Liver (tissue), 7 donors: ENCODE measurements at regions not wholly inside any gene's neighbourhood (a gene's known extent, or its start where the extent isn't known, plus 50 kb on each side); places are given as distances from the start of the nearest gene placed in this dataset.
"Not testable (repeated sequence)": the region's sequence is repeated elsewhere in the genome, so short reads cannot be mapped to it uniquely, and the experiment has no call there.

Source experiments
- DNase-seq: peaks from one replicate; pipeline ENCODE4 v3.0.0-alpha.2; 2017; ENCODE audit warnings: low spot score
- H3K27ac ChIP-seq, 2 donors: one replicate each; pipeline ENCODE4 v1.7.0; 2013; ENCODE audit warnings: inconsistent platforms in 2 of 2, low read length in 2 of 2, control low read depth in 1 of 2, low read depth in 1 of 2, mild to moderate bottlenecking in 1 of 2
- H3K27me3 ChIP-seq, 4 donors: one replicate each; pipeline versions ENCODE4 v1.6.1 to v1.7.0; 2013; ENCODE audit warnings: low read length in 3 of 4, inconsistent platforms in 1 of 4, mild to moderate bottlenecking in 1 of 4, moderate library complexity in 1 of 4; ENCODE audit not compliant: control insufficient read depth in 4 of 4, insufficient read depth in 4 of 4
- H3K36me3 ChIP-seq, 4 donors: one replicate each; pipeline versions ENCODE4 v1.6.1 to v1.7.0; 2013; ENCODE audit warnings: low read length in 3 of 4, mild to moderate bottlenecking in 3 of 4, low read depth in 1 of 4, moderate library complexity in 1 of 4; ENCODE audit not compliant: control insufficient read depth in 4 of 4, insufficient read depth in 3 of 4
- H3K4me1 ChIP-seq, 4 donors: one replicate each; pipeline versions ENCODE4 v1.6.1 to v1.7.0; 2013; ENCODE audit warnings: low read length in 3 of 4, mild to moderate bottlenecking in 3 of 4, moderate library complexity in 1 of 4; ENCODE audit not compliant: control insufficient read depth in 4 of 4, insufficient read depth in 4 of 4
- H3K4me3 ChIP-seq, 3 donors: one replicate each; pipeline versions ENCODE4 v1.6.1 to v1.7.0; 2013; ENCODE audit warnings: low read length in 3 of 3, control low read depth in 1 of 3, low read depth in 1 of 3, mild to moderate bottlenecking in 1 of 3
- H3K9ac ChIP-seq, 2 donors: one replicate each; pipeline ENCODE4 v1.7.0; 2013; ENCODE audit warnings: low read length in 2 of 2, mild to moderate bottlenecking in 2 of 2, moderate library complexity in 2 of 2, control low read depth in 1 of 2, low read depth in 1 of 2
- H3K9me3 ChIP-seq, 4 donors: one replicate each; pipeline versions ENCODE4 v1.6.1 to v1.7.0; 2013; ENCODE audit warnings: low read length in 3 of 4; ENCODE audit not compliant: control insufficient read depth in 4 of 4
- WGBS: extraction: QIAGEN DNeasy Blood & Tissue Kit; methylation state at CpG from one replicate; pipeline ENCODE4 v1.1.7; 2013; 5-methylcytosine and 5-hydroxymethylcytosine counted together
- TF ChIP-seq, protein P1 (sequence below): fragments of 150-350 bp; IDR thresholded peaks from 2 replicates; pipeline ENCODE4 v1.5.1; 2017; ENCODE audit warnings: improper control_type of control experiment, low read depth, low read length; ENCODE audit not compliant: missing input control
- donor health status: healthy.
- donor health status: healthy.
- donor health status: healthy.
- donor health status: healthy.

DNA sequence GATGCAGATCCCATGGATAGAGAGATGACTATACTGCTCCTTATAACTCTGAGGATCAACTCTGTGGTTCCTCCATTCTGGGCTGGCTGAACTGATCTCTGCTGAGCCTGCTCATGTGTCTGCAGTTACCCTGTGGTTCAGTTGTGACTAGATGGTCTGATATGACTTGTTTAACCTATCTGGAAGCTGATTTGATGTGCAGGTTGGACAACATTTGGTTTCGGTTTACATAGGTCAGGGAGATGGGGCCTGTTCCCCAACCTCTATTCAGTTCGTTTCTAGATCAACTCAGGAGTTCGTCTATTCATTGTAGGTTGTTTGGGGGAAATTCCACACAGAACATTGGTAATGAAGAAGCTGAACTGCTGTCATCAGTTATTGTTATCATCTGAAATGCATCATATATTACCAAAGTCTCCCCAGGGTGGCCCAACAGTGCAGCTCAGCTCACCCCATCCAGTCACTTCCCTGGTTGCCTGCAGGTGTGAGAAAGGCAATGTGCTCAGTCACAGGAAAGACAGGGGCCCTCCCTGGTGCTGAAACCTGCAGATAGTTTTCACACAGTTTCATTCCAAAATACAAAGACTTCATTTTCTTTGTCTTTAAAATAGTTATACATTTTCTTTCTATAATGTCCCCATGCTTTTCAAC, 415.0 kb downstream of the RPIA start:
- not testable (repeated sequence) for H3K9ac ChIP-seq, H3K27me3 ChIP-seq, DNase-seq, H3K27ac ChIP-seq, H3K36me3 ChIP-seq, H3K9me3 ChIP-seq, H3K4me1 ChIP-seq, H3K4me3 ChIP-seq
- WGBS, result 63% methylated on average over 2 of the region's 3 CpGs

DNA sequence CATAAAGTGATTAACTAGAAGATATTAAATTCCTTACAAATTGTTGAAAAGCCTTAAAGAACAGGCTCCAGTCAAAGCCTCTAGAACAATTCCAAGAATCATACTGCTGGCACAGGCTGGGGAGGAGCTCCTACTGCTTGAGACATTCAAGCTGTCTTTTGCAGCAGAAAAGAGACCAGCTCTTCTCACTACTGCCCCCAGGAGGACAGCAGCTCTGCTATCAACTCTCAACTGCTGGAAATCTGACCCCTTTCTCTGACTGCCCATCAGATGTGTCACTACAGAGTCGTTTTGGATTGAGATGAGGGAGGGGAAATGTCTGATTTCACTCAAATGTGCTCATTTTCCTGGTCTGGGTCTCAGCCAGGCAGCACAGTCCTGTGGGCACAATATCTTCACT, 421.0 kb downstream of the RPIA start:
- not testable (repeated sequence) for H3K4me1 ChIP-seq, H3K27ac ChIP-seq, DNase-seq, H3K9ac ChIP-seq, H3K4me3 ChIP-seq, H3K27me3 ChIP-seq, H3K36me3 ChIP-seq, H3K9me3 ChIP-seq
- WGBS, result 2% methylated on average over 1 of the region's 1 CpG
- TF ChIP-seq, protein P1, sequence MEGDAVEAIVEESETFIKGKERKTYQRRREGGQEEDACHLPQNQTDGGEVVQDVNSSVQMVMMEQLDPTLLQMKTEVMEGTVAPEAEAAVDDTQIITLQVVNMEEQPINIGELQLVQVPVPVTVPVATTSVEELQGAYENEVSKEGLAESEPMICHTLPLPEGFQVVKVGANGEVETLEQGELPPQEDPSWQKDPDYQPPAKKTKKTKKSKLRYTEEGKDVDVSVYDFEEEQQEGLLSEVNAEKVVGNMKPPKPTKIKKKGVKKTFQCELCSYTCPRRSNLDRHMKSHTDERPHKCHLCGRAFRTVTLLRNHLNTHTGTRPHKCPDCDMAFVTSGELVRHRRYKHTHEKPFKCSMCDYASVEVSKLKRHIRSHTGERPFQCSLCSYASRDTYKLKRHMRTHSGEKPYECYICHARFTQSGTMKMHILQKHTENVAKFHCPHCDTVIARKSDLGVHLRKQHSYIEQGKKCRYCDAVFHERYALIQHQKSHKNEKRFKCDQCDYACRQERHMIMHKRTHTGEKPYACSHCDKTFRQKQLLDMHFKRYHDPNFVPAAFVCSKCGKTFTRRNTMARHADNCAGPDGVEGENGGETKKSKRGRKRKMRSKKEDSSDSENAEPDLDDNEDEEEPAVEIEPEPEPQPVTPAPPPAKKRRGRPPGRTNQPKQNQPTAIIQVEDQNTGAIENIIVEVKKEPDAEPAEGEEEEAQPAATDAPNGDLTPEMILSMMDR, result peak; percentile 11

DNA sequence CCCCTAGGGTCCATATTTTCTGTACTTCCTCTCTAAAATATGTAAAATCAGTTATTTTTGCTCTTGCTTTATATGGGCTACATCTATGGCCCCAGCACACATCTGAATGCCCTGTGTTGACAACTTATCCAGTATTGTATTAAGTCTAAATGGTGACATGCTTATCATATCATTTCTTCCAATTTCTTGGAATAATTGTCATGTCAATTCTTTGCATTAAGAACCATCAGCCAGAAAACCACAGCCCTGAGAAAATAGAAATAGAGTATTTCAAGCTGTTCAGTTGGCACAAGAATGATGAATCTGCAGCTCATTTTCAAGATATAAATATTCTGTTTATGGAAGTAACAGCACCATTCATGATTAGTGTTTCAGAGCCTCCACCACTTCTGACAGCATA, 421.8 kb downstream of the RPIA start:
- not testable (repeated sequence) for H3K36me3 ChIP-seq, H3K9me3 ChIP-seq, DNase-seq

DNA sequence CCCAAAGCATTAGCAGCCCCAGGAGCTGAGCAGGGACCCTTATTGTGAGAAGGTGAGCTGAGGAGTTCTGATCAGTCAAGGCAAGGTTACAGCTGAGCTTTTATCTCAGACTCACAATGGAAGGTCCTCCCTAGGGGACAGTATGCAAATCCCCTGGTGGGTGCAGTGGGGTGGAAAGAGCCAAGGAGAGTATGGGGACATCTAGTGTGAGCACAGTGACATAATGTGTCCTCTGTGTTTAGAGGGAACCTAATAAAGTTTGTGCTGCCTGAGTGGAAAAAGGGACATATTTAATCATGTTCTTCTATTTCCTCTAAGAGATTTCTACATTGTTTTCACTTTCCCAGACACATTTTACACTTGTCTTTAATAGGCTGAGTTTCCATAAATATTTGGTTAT, 438.0 kb downstream of the RPIA start:
- not testable (repeated sequence) for H3K27me3 ChIP-seq, H3K9me3 ChIP-seq, H3K9ac ChIP-seq, H3K4me1 ChIP-seq, H3K27ac ChIP-seq, DNase-seq, H3K36me3 ChIP-seq, H3K4me3 ChIP-seq

More for the DNA sequence above, 421.8 kb downstream of the RPIA start:
- not testable (repeated sequence) for H3K27ac ChIP-seq, H3K9ac ChIP-seq, H3K4me1 ChIP-seq, H3K4me3 ChIP-seq, H3K27me3 ChIP-seq

DNA sequence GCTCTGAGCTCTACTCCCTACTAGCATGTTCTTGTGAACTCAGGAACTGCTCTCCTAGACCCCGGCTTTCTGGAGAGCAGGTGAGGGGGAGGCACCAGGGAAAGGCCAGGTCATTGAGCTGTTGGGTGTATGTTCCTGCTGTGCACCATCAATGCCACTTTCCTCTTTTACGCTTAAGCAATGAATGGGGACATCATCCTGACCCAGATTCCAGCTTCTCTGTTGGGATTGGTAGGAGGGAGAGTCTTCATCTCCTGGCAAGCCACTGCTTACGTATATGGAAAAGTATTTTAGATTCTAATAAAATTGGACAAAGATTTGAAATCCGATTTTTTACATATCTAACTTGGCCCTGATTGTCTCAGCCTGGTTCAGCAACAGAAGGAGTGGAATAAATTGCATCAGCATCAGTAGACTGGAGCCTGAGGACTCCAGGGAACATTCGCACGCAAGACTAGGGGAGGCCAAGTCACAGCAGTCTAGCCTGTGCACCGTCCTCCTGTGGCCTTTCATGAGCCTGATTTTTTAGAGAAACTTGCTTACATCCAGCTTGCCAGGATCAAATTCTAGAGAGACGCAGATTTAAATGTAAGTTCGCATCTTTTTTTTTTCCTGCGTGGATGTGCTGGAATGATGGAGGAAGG, 439.3 kb downstream of the RPIA start:
- not testable (repeated sequence) for H3K27ac ChIP-seq, H3K4me3 ChIP-seq, H3K36me3 ChIP-seq, DNase-seq, H3K9ac ChIP-seq, H3K4me1 ChIP-seq, H3K9me3 ChIP-seq, H3K27me3 ChIP-seq
- WGBS, result 78% methylated on average over 10 of the region's 10 CpGs

DNA sequence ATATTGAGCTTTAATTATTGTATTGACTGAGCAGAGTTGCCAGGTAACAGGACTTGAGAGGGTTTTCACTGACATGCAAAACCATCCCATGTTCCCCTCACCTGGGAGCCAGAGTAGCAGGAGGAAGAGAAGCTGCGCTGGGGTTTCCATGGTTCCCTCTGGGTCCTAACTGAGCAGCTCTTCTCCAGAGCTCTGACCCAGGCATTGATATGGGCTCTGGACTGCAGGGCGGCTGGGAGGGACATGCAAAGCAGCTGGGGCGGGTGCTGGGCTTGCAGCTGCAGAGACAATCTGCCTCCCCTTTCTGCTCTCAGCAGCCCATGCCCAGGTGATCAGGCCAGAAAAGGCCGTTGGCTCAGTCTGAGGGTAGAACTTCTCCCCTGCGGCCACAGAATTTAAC, 451.5 kb downstream of the RPIA start:
- not testable (repeated sequence) for H3K4me1 ChIP-seq, H3K4me3 ChIP-seq, H3K27me3 ChIP-seq, H3K9me3 ChIP-seq, H3K9ac ChIP-seq, DNase-seq, H3K27ac ChIP-seq, H3K36me3 ChIP-seq
- WGBS, result 62% methylated on average over 5 of the region's 5 CpGs

DNA sequence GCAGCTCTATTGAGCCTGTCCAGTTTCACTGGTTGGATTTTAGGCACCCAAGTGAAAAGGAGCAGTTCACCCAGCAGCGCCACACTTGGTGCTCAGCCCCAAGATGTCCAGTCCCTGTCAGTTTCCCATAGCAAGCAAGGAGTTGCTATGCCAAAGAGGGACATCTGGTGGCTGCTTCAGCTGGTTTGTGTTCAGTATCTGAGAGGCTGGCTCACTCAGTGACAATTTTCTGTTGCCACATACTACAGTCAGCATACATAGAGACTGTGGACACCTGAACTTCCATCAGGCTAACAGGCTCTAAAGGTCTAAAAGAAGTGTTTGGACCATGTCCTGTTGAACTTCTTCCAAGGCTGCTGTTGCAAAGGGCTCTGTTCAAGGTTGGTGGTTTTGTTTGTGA, 453.9 kb downstream of the RPIA start:
- not testable (repeated sequence) for H3K4me3 ChIP-seq, H3K9me3 ChIP-seq, H3K9ac ChIP-seq, H3K27me3 ChIP-seq, H3K27ac ChIP-seq, H3K4me1 ChIP-seq, H3K36me3 ChIP-seq, DNase-seq
- 91% methylated on average over 1 of the region's 1 CpG for WGBS

DNA sequence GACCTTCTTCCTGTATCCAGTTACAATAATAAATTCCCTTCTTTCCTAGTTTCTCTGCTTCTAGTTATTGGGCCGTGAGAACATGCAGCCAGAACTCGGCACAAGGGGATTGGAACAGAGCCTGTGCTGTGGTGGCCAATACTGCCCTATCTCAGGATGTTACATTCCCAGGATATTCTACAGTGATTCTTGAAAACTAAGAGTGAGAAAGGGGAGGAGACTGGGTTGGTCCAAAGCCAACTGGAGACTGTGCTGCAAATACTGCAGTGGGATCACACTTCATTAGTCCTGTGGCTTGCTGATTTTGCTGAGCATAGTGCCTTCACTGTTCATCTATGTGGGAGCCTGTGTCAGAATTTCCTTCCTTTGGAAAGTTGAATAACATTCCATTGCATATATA, 456.8 kb downstream of the RPIA start:
- not testable (repeated sequence) for H3K27me3 ChIP-seq, H3K36me3 ChIP-seq, H3K9ac ChIP-seq, H3K27ac ChIP-seq, H3K9me3 ChIP-seq, H3K4me3 ChIP-seq, H3K4me1 ChIP-seq, DNase-seq
- WGBS, result 75% methylated on average over 2 of the region's 2 CpGs
